Immature natural killer cell (primary cell): ENCODE measurements at regions not wholly inside any gene's neighbourhood (a gene's known extent, or its start where the extent isn't known, plus 50 kb on each side); places are given as distances from the start of the nearest gene placed in this dataset.
A peak's percentile ranks its signal among the peaks of the same experiment; 100 is the strongest.
"Not testable (repeated sequence)": the region's sequence is repeated elsewhere in the genome, so short reads cannot be mapped to it uniquely, and the experiment has no call there.

Experiments used
- DNase-seq, 3 donors: peaks; one replicate each; pipeline ENCODE4 v3.0.0; 2022; ENCODE audit warnings: mixed read lengths in 1 of 3
- H3K27ac Mint-ChIP-seq, 6 donors: one replicate each; pipeline ENCODE4 v1.8.0; 2020; ENCODE audit warnings: mixed read lengths in 6 of 6, mild to moderate bottlenecking in 5 of 6, inconsistent platforms in 4 of 6, moderate library complexity in 3 of 6
- H3K27me3 Mint-ChIP-seq, 3 donors: one replicate each; pipeline ENCODE4 v1.8.0; 2020 to 2021; ENCODE audit warnings: low read depth in 3 of 3, mild to moderate bottlenecking in 3 of 3, mixed read lengths in 3 of 3, moderate library complexity in 3 of 3, inconsistent platforms in 1 of 3
- H3K36me3 Mint-ChIP-seq, 3 donors: one replicate each; pipeline ENCODE4 v1.8.0; 2020; ENCODE audit warnings: mixed read lengths in 3 of 3, inconsistent platforms in 2 of 3, mild to moderate bottlenecking in 2 of 3
- H3K4me1 Mint-ChIP-seq, 2 donors: one replicate each; pipeline ENCODE4 v1.8.0; 2020; ENCODE audit warnings: inconsistent platforms in 2 of 2, mild to moderate bottlenecking in 2 of 2, mixed read lengths in 2 of 2, moderate library complexity in 1 of 2
- H3K4me3 Mint-ChIP-seq, 5 donors: one replicate each; pipeline ENCODE4 v1.8.0; 2020; ENCODE audit warnings: mild to moderate bottlenecking in 5 of 5, mixed read lengths in 5 of 5, inconsistent platforms in 3 of 5, moderate library complexity in 3 of 5
- H3K9me3 Mint-ChIP-seq, 6 donors: one replicate each; pipeline ENCODE4 v1.8.0; 2020; ENCODE audit warnings: mild to moderate bottlenecking in 6 of 6, mixed read lengths in 6 of 6, inconsistent platforms in 4 of 6, moderate library complexity in 3 of 6

DNA sequence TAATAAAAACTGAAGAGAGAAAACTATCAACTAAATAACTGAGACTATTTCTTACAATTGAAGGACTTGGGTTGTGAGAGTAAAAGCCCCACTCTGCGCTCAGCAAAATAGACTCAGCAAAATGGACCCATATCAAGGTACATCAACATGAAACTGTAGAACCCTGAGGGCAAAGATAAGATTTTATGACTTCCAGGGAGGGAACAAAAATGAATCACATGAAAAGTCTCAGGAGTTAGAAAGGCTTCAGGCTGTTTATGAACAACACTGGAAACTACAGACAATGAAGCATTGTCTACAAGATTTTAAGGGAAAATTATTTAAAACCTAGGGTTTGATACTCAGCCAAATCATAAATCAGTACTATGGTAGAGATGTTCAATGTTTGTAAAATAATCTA lies 434.3 kb downstream of the PTPRC start:
- no peak for DNase-seq
- Mint-ChIP-seq H3K27ac (no peak overlapping the region), H3K4me1 (peaks cover 0 to 7% of the 10 kb centered on the region in 2 donors), H3K27me3 (peaks cover 0 to 6% (median 0%) of the 10 kb centered on the region in 3 donors), H3K4me3 (no peak overlapping the region), H3K9me3 (peaks cover 0 to 2% (median 0%) of the 10 kb centered on the region in 6 donors), H3K36me3 (no peaks in the 10 kb centered on the region)

DNA sequence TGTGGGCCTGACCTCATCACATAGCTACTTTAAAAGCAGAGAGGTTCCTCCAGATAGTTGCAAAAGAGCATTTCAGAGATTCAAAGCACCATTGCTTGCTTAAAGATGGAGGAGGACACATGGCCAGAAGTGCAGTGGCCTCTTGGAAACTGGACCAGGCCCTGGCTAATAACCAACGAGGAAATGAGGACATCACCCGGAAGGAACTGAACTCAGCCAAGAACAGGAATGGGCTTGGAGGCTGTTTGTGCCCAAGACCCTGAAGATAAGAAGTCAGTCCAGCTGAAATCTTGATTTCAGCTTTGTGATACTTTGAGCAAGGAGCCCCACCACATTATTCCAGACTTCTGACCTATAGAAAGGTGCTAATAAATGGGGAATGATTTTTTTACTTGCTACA lies 437.0 kb downstream of the PTPRC start:
- Mint-ChIP-seq H3K4me1 (peaks cover 0 to 7% of the 10 kb centered on the region in 2 donors), H3K36me3 (peaks cover 0 to 4% (median 0%) of the 10 kb centered on the region in 3 donors), H3K27me3 (peaks cover 0 to 6% (median 0%) of the 10 kb centered on the region in 3 donors), H3K9me3 (peaks cover 0 to 2% (median 0%) of the 10 kb centered on the region in 6 donors), H3K27ac (no peak overlapping the region), H3K4me3 (no peak overlapping the region)
- DNase-seq, result no peak

DNA sequence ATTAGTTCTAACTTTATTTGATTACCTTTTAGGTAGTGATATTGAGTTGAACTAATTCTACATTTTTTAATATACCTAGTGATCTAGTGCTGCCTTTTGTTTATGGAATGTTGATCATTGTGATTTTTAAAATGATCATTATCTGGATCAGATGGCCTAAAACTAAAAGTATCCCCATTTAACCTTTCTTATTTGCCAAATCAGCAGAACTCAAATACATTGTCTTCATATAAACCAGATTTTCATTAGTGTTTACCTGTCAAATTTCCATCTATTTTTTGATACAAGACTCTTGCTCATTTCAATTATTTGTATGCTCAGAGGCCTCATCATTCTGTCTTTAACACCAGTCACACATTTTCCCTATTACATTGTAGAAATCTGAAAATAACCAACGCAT lies 441.2 kb downstream of the PTPRC start:
- H3K36me3 Mint-ChIP-seq, result peaks cover 0 to 4% (median 3%) of the 10 kb centered on the region in 3 donors
- no peak for DNase-seq
- no peak overlapping the region for H3K27ac Mint-ChIP-seq
- H3K9me3 Mint-ChIP-seq, result peaks cover 0 to 2% (median 0%) of the 10 kb centered on the region in 6 donors
- H3K4me3 Mint-ChIP-seq, result no peak overlapping the region
- H3K4me1 Mint-ChIP-seq, result no peaks in the 10 kb centered on the region
- H3K27me3 Mint-ChIP-seq, result peaks cover 0 to 1% (median 0%) of the 10 kb centered on the region in 3 donors

DNA sequence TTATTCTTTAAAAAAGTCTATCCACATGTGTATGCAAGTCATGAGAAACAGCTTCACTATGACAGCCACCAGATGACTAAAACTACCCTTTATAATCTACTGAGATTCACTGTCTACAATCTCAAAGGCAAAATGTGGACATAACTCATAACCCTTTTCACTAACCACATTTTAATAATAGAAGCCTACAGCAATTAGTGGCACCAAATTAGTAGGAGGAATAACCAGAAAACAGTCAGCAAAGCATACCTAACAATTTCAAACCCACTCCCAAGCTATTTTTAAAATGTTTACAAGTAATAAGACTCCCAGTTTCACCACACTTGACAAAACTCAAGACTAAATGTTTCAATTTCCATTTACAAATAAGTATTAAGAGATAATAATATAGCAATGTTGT lies 442.9 kb downstream of the PTPRC start:
- Mint-ChIP-seq H3K27ac (no peak overlapping the region), H3K4me1 (peaks cover under 1 to 5% of the 10 kb centered on the region in 2 donors), H3K27me3 (peaks cover 0 to 3% (median 1%) of the 10 kb centered on the region in 3 donors), H3K4me3 (no peak overlapping the region), H3K36me3 (peaks cover 0 to 9% (median 3%) of the 10 kb centered on the region in 3 donors), H3K9me3 (no peaks in the 10 kb centered on the region)
- DNase-seq, result no peak

DNA sequence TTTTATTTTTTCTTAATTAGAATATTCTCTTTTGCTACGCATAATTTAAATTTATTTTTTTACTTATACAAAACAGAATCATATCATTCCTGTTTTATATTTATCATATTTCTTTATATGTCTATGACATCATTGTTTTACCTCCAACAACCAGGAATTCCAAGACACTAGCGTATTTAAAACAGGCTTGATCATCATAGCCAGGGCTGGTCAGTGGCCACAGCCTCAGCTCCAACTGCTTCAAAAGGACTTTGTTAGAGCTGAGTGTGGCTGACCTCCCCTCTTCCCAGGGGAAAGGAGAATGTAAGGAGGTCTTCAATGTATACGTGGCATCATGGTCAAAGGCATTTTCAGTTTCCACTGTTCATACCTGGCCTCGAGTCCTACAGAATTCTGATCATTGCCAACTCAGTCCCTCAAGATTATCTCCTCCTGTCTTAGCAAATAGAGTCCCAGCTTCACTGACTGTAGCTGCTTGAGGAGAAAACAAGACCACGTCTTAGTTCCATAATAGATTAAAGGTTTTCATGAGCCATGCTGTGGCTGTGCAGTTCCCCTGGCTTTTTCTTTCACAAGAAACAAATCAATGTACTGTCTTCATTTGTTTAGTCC lies 444.0 kb downstream of the PTPRC start:
- no peak for DNase-seq
- Mint-ChIP-seq H3K9me3 (no peaks in the 10 kb centered on the region), H3K4me3 (no peak overlapping the region), H3K27me3 (peaks cover 2 to 3% (median 3%) of the 10 kb centered on the region in 3 donors), H3K4me1 (peaks cover 12 to 14% of the 10 kb centered on the region in 2 donors), H3K27ac (no peak overlapping the region), H3K36me3 (peaks cover 0 to 9% (median 3%) of the 10 kb centered on the region in 3 donors)

DNA sequence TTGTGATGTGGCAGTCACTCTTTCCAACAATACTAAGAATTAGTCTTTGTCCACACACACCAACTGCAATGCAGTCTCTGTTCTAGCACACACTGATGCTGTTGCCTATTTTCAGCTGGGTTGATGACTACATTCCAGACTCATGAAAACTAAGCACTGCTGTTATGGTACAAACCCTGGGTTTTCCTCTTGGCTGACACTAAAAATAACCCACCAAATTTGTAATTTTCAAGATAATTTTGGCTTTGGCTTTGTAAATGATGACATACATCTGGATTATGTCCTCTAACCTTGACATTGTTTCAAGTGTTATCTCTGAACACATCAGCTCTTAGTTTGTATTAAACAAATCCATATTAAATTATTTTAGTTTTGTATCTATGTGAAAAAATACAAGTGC lies 444.8 kb downstream of the PTPRC start:
- Mint-ChIP-seq H3K36me3 (peaks cover 0 to 9% (median 3%) of the 10 kb centered on the region in 3 donors), H3K4me3 (no peak overlapping the region), H3K27ac (no peak overlapping the region), H3K4me1 (peaks cover 20 to 22% of the 10 kb centered on the region in 2 donors), H3K9me3 (no peaks in the 10 kb centered on the region), H3K27me3 (peaks cover 3 to 5% (median 3%) of the 10 kb centered on the region in 3 donors)
- no peak for DNase-seq

DNA sequence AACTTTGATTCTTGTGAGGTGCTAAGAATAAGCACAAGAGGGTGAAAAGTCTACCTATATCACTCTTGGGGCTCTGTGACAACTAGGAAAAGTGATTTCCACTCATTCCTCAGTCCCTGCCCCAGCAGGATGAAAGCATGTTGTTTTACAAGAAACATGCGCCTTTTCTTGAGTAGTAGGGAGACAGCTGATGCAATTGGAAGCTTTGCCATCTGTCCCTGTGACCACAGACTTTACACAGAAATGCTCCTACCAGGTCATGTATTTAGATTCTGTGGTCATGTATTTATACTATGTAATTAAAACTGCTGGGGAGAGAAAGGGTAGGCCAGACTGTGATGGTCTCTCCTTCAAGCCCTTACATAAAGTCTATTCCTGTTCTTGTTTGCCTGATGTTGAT lies 445.5 kb downstream of the PTPRC start:
- DNase-seq, result no peak
- Mint-ChIP-seq H3K9me3 (no peaks in the 10 kb centered on the region), H3K4me1 (peaks cover 26 to 28% of the 10 kb centered on the region in 2 donors), H3K27ac (no peak overlapping the region), H3K4me3 (no peak overlapping the region), H3K27me3 (peaks cover 3 to 8% (median 3%) of the 10 kb centered on the region in 3 donors), H3K36me3 (peaks cover 0 to 9% (median 3%) of the 10 kb centered on the region in 3 donors)

DNA sequence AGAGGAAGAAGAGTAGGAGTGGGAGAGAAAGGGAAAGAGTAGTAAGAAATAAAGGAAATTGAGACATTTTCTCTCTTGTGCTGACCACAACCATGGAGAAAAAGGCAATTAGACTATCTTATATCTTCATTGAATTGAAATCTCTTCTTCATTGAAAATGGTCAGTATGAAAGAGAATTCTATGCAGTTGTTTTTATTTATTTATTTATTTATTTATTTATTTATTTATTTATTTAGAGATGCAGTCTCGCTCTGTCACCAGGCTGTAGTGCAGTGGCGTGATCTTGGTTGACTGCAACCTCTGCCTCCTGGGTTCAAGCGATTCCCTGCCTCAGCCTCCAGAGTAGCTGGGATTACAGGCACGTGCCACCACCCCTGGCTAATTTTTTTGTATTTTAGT lies 447.1 kb downstream of the PTPRC start:
- Mint-ChIP-seq H3K4me3 (no peak overlapping the region), H3K9me3 (no peaks in the 10 kb centered on the region), H3K4me1 (peaks cover 42 to 43% of the 10 kb centered on the region in 2 donors), H3K36me3 (peaks cover 0 to 5% (median 3%) of the 10 kb centered on the region in 3 donors), H3K27me3 (peaks cover 3 to 8% (median 3%) of the 10 kb centered on the region in 3 donors), H3K27ac (no peak overlapping the region)
- no peak for DNase-seq

DNA sequence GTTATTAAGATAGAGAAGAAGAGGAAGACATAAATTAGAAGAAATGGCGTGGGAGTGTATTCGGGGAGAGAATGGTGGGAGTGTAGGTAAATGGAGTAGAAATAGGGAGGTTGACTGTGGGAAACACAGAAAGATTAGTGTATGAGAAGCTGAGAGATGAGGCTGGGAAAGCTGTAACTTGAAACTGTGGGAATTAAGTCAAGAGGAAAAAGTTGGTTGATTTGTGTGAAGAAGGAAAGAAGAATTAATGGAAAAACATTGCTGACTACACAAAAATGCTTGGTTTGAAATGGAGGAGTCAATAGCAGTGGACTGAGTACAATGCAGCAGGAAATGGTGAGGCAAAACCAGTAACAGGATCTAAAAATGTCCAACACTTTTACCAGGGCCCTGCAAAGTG lies 448.3 kb downstream of the PTPRC start:
- Mint-ChIP-seq H3K36me3 (peaks cover 0 to 5% (median 3%) of the 10 kb centered on the region in 3 donors), H3K27me3 (peaks cover 2 to 8% (median 3%) of the 10 kb centered on the region in 3 donors), H3K9me3 (no peaks in the 10 kb centered on the region), H3K4me1 (peaks cover 49 to 52% of the 10 kb centered on the region in 2 donors), H3K27ac (no peak overlapping the region), H3K4me3 (peak overlapping the region in 2 of 5 donors; percentile 2 to 19)
- peak in 1 of 3 donors; percentile 1 for DNase-seq

DNA sequence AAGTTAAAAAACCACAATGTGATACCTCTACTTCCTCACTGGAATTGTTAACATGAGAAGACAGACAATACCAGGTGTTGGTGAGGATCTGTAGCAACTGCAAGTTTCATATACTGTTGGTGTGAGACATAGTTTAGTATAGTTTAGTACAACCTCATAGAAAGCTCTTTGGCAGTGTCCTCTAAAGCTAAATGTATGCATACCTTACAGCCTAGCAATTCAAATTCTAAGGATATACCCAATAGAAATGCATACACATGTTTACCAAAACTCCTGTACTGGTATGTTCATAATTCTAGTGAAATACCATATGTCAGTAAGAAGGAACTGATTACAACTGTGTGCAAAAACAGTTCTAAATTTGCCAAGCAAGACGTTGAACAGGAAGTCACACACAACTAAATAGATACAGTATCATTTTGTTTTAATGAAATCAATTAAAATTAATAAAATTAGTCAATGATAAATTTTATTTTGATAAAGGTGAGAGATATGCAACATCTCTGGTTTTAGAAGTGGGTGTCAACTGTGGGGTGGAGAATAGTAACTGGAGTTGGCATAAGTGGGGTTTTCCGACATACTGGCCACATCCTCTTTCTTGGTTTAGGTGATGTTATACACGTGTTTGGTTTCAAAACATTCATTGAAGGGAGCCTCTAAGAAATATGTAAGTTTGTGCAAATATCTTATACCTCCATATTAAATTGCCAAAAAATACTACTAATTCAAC lies 450.7 kb downstream of the PTPRC start:
- H3K9me3 Mint-ChIP-seq, result no peaks in the 10 kb centered on the region
- H3K4me1 Mint-ChIP-seq, result peaks cover 50 to 53% of the 10 kb centered on the region in 2 donors
- peak; percentile 73 to 76 (median 74) for DNase-seq
- peaks cover 0 to 5% (median 3%) of the 10 kb centered on the region in 3 donors for H3K36me3 Mint-ChIP-seq
- H3K4me3 Mint-ChIP-seq, result peak overlapping the region; percentile 47 to 74 (median 57)
- H3K27ac Mint-ChIP-seq, result peak overlapping the region in 5 of 6 donors; percentile 7 to 78 (median 46)
- peaks cover 2 to 8% (median 6%) of the 10 kb centered on the region in 3 donors for H3K27me3 Mint-ChIP-seq

DNA sequence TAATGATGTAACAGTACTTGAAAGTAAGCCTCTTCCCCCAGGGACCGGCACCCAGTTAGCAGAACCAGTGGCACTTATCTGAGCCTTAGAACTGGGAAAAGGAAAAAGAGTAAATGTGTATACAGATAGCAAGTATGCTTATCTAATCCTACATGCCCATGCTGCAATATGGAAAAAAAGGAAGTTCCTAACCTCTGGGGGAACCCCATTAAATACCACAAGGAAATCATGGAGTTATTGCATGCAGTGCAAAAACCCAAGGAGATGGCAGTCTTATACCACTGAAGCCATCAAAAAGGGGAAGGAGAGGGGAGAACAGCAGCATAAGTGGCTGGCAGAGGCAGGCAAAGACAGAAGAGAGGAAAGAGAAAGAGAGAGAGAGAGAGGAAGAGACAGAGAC lies 456.8 kb downstream of the PTPRC start:
- peaks cover 13 to 19% of the 10 kb centered on the region in 2 donors for H3K4me1 Mint-ChIP-seq
- not testable (repeated sequence) for H3K36me3 Mint-ChIP-seq, H3K4me3 Mint-ChIP-seq, H3K9me3 Mint-ChIP-seq, H3K27me3 Mint-ChIP-seq, DNase-seq, H3K27ac Mint-ChIP-seq

DNA sequence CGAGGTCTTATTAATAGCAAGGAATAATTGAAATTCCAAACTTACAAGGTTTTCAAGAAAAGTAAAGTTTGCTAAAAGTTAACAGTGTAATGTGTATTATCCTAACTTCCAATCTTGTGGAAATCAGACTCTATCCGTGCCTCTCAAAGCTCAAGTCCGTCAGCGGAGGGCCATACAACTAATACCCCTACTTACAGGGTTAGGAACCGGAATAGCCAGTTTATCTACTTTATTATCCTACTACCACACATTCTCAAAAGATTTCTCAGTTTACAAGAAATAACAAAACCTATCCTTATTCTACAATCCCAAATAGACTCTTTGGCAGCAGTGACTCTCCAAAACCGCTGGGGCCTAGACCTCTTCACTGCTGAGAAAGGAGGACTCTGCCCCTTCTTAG lies 457.8 kb downstream of the PTPRC start:
- peaks cover 6 to 13% of the 10 kb centered on the region in 2 donors for H3K4me1 Mint-ChIP-seq
- H3K27me3 Mint-ChIP-seq, result peaks cover 0 to 4% (median 3%) of the 10 kb centered on the region in 3 donors
- peaks cover 0 to 2% (median 0%) of the 10 kb centered on the region in 6 donors for H3K9me3 Mint-ChIP-seq
- H3K4me3 Mint-ChIP-seq, result no peak overlapping the region
- DNase-seq, result no peak
- no peak overlapping the region for H3K27ac Mint-ChIP-seq
- peaks cover 0 to 7% (median 3%) of the 10 kb centered on the region in 3 donors for H3K36me3 Mint-ChIP-seq

DNA sequence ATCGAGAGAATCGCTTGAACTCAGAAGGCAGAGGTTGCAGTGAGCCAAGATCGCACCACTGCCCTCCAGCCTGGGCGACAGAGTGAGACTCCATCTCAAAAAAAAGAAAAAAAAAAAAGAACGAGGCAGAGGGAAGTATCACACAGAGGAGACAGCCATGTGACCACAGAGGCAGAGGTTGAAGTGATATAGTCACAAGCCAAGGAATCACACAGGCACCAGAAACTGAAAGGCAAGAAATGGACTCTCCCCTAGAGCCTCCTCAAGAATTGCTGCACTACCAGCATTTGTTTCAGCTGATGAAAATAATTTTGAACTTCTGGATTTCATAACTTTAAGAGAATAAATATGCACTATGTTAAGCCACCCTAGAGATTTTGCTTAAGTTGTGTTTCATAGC lies 459.6 kb downstream of the PTPRC start:
- H3K27me3 Mint-ChIP-seq, result peaks cover 0 to 4% (median 3%) of the 10 kb centered on the region in 3 donors
- H3K9me3 Mint-ChIP-seq, result peaks cover 0 to 2% (median 0%) of the 10 kb centered on the region in 6 donors
- peaks cover 0 to 7% (median 0%) of the 10 kb centered on the region in 3 donors for H3K36me3 Mint-ChIP-seq
- DNase-seq, result no peak
- no peak overlapping the region for H3K4me3 Mint-ChIP-seq
- peaks cover 0 to 10% of the 10 kb centered on the region in 2 donors for H3K4me1 Mint-ChIP-seq
- no peak overlapping the region for H3K27ac Mint-ChIP-seq

DNA sequence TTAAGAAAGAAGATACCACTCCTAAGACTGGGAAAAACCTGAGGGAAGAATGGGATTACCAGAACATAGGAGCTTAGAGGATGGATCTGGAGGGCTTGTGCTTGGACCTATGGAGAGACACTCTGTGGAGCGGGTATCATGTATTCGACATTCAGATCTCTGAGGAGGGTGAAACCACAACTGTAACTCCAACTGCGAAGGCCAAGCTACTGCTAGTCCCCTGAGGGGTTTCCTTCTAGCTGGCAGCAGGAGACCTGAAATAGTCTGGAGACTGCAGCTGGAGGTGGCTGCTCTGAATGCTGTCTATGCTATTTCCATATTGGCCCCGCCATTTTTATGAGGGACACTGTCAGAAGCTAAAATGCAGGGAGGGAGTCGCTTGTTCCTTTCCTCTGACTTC lies 462.3 kb downstream of the PTPRC start:
- no peak overlapping the region for H3K27ac Mint-ChIP-seq
- H3K9me3 Mint-ChIP-seq, result peaks cover 0 to 2% (median 0%) of the 10 kb centered on the region in 6 donors
- peaks cover 0 to 13% (median 0%) of the 10 kb centered on the region in 3 donors for H3K36me3 Mint-ChIP-seq
- H3K27me3 Mint-ChIP-seq, result peaks cover 0 to 4% (median 0%) of the 10 kb centered on the region in 3 donors
- peaks cover 0 to 7% of the 10 kb centered on the region in 2 donors for H3K4me1 Mint-ChIP-seq
- no peak for DNase-seq
- no peak overlapping the region for H3K4me3 Mint-ChIP-seq
